Right kidney (tissue), 1 donor: ENCODE measurements at regions not wholly inside any gene's neighbourhood (a gene's known extent, or its start where the extent isn't known, plus 50 kb on each side); places are given as distances from the start of the nearest gene placed in this dataset.
A peak's percentile ranks its signal among the peaks of the same experiment; 100 is the strongest.

Experiments
- DNase-seq: peaks from one replicate; pipeline ENCODE4 v3.0.0-alpha.2; 2016

DNA sequence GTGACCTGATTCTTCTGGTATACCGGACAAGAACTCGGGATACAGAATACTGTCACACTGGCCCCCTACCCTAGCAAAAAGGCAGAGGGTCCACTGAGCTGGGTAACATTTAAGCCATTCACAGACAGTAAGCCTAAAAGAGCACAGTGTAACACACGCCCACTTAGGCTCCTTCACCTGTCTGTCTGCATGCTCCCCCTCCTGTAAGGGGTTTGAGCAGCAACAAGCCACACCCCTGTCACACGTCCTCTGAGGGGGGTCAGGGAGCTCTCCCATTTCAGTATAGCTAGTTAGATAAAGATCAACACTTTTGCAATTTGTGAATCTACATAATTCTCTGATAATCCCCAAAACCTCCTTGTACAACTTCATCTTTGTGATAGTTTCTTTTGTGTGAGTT, 586.3 kb upstream of the LMCD1 start:
- no peak for DNase-seq

DNA sequence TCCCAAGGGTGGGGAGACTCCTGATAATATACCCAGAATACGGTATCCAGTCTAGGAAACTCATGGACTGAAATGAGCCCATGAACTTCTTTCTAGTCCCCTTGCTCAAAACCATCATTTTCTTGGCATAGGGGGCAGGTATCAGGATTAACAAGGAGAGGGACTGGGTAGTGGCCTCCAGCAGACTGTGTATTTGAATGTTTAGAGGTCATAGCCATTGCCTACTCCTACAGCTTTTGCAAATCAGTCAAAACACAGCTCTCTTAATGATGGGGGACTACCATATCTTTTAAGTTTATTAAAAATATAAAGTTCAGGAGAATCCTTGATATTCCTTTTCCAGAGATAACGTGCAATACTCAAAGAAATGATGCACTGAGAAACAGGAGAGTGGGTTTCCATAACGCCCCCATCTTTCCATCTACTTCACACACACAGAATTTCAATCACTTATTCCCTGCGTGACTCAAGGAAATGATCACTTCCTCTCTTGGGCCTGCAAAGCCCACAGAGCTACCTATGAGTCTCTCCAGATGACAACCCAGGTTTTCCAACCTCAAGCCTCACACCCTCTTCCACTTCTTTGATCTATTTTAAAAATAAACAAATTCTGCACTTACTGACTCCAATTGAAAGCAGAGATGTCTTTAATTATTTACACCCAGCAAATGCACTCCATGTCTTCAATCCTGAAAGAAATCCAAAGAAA, 584.0 kb upstream of the LMCD1 start:
- DNase-seq: no peak

DNA sequence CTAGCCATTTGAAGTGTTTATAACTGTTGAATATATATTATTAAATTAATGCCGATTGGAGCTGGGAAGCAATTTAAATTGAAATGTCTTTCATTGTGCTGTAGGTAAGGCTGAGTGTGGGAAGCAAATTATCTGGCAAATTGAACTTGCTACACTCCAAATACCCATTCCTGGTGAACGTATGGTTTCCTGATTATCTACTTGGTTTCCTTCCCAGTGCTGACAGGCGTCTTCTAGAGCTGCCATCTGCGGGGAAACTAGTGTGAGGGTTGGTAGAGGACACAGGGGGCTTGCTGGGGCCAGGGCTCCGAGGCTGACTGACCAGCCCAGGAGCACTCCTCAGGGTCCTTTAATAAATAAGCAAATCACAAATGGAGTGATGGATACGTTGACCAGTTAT, 581.4 kb upstream of the LMCD1 start:
- no peak for DNase-seq

DNA sequence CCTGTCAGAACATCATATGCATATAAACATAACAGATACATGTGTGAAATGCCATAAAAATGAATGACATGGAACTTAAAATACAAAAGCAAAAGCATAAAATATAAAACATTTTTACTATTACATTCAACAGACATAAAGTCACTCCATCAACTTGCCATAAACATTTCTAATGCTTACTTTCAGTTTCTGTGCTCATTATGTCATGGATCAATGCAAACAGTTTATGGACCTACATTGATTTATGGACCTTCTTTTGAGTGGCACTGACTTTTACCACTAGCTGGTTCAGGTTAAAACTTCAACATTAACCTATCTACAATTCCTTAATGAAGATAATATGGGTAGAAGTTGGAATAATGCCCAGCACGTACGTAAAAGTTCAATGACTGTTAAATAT, 577.4 kb upstream of the LMCD1 start:
- DNase-seq: no peak

DNA sequence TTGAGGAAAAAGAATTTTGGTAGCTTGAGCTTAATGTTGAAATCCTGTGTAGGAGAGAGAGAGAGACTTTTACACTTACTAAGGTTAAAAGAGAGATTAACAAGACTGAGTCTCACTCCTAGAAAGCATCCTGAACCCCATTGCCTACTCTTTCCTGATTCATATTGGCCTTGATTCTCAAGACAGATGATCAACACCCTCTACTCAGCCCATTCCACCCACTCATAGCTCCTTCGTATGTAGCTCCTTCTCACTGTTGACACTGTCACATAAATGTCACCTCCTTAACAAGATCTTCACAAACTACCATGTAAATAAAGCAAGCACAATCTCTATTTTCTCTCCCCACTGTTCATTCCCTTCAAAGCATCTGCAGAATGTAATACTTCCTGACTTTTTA, 574.6 kb upstream of the LMCD1 start:
- no peak for DNase-seq

DNA sequence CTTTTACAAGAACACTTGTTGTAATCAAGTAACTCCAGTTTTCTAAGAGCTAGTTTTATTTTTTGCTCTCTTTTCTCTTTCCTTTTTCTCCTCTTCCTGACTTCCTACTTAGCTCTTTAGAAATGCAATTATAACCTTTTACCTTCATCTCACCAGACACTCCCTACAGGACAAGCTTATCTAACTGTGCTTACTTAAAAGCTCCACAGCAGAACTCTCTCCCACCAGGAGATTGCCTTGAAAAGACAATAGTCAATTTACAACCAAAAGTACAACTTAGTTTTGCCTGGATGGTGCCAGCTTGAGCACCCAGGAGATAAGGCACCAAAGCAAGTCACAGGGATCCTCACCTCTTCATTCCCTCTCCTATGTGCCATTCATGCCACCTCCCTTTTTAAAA, 573.8 kb upstream of the LMCD1 start:
- DNase-seq: no peak

DNA sequence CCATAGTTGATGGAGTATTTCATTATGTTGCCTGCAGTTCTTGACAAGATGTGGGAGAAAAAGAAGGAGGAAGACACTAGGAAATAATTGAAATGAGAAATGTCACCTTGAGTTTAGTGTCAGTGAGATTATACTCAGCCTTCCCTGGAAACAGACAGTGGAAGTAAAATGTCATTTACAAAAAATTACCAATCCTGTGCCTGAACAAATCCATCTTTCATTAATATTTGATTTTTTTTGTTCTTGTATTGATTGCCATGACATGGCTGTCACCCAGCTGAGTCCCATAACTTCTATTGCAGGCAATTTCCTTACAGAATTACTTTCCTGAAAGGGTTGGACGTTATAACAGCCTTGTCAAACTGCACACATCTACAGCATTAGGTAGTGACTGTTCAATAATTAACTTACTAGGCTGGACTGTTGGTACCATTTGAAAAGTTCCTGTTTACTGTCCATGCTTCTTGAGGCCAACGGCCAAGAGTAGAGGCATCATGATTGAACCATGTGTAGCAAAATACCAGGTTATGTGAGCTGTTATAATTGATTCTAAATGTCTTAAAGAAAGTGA, 572.2 kb upstream of the LMCD1 start:
- DNase-seq: no peak

DNA sequence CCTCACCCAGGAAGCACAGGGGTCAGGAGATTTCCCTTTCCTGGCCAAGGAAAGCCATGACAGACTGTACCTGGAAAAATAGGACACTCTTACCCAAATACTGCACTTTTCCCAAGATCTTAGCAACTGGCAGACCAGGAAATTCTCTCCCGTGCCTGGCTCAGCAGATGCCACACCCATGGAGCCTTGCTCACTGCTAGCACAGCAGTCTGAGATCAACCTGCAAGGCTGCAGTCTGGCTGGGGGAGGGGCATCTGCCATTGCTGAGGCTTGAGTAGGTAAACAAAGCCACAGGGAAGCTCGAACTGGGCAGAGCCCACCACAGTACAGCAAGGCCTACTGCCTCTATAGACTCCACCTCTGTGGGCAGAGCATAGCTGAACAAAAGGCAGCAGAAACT, 567.3 kb upstream of the LMCD1 start:
- DNase-seq: no peak

DNA sequence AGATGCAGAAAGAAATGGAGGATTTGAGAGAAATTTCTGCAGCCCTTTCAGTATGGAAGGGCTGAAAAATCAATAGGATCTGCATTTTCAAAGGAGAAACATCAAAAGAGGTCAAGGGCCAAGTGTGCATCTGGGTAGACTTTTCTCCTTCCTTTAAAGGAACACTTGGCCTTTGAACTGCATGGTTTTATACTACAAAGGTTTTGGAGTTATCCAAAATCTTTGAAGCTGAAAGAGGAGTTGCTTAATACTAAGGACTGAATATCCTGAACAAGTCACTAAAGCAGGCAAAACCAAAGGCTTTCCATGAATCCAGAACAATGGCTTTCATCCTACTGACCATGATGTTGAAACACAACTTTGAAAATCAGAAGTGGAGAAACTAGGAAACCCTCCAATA, 553.7 kb upstream of the LMCD1 start:
- no peak for DNase-seq

DNA sequence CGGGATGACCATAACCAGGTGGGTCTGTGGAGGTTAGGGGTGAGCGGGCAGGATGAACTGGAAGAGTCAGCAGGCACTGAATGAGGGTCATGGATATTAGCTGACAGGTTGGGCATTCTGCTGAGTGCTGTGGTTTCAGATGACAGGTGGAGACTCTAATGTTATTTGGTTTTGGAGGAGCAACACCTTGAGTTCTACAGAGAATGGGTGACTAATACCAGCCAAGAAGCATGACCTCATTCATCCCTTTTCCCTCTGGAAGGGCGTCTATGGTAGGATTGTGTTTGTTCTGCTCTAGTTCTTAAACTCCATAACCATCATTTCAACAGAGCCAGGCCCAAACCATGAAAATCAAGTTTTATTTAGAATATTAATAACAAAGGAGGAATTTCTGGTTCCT, 550.7 kb upstream of the LMCD1 start:
- no peak for DNase-seq

DNA sequence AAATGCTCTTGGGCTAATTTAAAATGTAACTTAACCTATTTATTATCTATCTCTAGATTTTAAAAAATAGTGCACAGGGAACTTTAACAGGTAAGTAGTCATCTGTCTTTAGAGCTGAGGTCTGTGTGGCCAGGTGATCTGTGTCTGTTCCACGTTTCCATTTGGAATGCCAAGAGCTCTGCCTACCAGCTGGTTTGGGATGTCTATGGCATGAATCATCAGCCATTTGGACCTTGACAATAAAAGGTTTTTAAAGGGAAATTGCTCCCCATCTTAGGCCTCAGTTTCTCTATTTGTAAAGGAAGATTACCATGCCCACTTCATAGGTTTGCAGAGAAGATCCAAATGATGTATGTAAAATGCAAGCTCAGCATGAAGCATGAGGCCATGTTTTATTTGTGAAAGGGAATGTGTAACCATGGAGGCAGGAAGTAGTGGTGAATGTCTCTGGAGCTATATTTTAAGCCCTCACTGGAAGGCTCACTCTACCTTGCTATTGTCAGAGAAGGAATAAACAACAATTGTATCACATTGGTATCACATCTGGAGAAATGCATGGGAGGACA, 548.1 kb upstream of the LMCD1 start:
- no peak for DNase-seq

DNA sequence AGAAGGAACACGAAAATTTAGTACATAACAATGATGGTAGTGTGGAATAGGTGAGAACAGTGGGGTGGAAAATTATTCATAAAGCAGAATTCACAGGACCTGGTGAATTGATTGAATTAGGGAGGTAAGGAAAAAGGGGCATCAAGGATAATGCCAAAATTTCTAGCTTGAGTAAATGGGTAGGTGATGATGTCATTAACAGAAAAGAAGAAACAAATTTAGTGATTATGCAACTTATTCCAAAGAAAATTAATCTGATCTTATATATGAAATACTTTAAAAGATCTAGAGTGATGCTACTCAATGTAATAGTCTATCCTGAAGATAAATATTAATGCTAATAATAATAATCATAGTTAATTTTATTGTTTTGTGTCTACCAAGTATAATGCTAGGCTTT, 544.6 kb upstream of the LMCD1 start:
- no peak for DNase-seq

DNA sequence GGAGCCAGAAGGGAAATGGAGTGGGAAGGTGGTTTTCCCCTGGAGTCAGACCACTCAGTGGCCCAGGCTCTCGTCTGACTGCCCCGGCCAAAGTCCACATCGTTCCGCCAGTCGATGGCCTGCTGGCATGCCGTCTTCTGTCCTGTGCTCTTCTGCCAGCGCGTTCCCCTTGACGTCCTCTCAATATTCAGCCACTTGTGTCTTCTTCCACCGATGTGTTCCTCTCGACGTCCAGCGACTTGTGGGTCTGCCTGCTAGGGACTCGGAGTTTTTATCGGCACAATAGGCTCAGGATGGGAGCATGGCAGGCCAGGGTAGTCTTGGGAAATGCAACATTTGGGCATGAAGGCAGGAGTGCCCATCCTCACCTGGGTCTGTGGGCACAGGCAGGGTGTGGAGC, 542.5 kb upstream of the LMCD1 start:
- no peak for DNase-seq

DNA sequence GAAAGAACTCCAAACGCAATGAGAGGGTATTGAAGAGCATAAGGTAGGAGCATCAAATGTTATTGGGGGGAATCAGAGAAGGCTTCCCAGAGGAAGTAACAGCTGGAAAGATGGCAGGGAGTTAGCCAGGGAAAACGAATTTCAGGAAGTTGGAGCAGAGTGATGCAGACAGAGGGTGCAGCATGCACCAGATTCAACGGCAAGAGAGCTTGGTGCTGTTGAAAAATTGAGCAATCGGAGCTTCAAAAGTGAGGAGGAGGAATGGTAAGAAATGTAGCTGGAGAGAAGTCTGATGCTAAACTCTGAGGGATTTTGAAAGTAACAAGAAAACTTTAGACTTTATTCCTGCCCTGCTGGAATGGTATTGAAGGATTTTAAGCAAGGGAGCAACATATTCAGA, 541.0 kb upstream of the LMCD1 start:
- DNase-seq: no peak

DNA sequence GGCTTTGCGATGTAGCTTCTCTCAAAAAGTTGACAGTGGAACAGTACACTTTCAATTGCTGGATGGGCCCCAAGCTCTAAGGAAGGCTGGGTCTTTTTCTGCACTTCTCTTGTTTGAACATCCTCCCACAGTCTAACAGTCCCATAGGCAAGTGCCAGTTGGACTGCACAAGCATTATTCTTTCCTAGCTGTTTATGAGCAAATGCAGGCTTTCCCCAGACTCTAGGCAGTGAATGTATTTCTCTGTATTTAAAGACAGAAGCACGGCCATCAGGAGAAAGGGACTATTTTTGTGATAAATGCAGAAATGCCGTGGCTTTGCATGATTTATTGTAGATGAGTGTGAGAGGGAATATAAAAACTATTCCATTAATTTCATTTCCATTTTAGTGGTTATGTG, 539.3 kb upstream of the LMCD1 start:
- no peak for DNase-seq

DNA sequence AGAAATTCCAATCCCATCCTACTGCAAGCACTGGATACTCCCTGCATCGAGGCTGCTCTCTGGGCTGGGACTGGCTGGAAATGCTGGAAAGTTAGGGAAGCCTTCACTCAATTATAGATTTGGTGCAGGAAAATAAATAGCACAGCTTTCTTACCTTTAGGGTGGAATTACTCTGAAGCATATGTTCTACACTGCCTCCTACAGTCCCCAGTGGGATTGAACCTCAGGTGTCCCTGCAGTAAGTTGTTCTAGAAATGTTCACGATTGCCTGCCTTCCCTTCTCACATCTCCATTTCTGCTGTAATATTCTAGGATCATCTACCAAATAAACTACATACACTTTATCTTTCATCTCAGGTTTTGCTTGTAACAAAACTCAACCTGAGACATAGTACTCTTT, 536.7 kb upstream of the LMCD1 start:
- DNase-seq: no peak

DNA sequence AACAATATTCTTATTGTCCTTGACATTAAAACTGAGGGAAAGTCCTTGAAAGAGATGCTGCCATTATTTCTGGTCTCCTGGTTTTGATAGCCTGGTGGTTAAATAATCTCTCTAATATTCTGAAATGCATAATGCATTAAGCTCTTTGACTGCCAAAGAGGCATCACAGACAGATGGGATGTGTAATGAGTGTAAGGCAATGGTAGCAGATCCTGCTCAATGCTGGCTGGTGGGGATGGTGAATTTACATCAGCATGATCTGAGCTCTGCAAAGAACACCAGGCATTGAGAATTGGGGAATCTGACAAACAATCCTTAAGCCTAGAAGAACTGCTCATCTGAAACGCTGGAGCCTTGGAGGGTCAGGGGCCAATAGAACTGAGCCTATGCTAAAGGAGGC, 528.6 kb upstream of the LMCD1 start:
- DNase-seq: no peak

DNA sequence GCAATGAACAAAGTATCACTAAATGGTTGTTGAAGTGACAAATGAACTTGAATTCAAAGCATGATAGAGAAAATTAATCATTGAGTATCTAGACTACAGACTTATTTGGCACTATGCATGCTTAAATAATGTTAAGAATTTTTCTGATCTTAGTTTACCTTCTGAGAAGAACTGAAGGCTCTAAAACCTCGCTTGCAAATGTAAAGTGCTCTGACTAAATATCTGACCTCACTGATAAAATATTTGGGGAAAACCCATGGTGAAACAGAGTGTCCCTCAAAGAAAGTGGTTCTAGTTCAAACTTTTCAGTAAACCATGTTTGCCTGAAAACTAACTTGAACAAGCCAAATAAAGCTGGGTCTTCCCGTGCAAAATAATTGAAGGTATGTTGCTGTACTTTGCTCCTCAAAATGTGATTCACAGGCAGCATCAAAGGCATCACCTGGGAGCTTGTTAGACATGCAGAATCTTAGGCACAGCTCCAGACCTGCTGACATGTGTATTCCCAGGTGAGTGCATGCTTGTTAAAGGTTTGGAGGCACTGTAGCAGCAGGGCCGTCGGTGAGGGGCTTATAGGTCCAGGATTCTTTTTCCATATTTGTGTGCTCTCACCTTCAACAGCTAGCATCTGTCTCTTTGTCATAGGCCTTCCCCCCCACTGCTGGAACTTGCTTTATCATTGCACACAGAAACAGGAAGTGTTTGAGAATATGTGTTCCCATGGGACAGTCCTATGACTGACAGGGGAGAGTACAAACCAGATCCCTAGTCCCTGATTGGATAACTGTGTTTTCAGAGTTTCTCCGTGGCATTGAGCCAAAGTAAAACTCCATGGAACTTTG, 524.2 kb upstream of the LMCD1 start:
- no peak for DNase-seq

DNA sequence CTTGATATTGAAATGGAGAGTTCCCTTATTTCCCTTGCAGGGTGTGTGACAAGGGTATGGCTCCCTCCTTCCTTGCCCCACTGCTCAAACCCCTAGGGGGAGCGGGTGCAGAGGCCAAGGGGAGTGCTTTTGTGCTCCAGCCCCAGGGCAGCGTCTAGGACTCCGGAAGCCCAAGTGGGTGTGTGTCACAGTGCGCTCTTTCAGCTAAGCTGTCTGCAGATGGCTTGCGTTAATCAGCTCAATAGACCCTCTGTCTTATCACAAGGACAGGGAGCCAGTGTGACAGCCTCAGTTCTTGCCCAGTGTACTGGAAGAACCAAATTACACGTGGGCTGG, 523.6 kb upstream of the LMCD1 start:
- DNase-seq: peak; percentile 17

DNA sequence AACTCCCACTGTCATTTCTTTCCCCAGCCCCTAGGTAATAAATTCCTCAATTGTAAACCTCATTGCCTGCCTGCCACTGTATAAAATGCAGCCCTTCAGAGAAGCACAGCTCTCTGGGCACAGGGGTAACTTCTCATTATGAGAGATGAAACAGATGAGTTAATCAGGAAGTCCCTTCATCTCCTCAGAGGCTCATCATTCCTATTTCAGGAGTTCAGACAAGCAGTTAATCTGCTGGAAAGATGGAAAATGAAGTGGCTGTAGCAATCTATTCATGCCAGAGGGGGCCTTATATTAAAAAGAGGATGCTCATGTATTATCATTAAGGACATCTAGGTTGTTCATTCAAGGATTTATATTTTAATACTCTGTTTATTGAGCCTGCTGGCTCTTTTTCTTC, 519.5 kb upstream of the LMCD1 start:
- DNase-seq: no peak

DNA sequence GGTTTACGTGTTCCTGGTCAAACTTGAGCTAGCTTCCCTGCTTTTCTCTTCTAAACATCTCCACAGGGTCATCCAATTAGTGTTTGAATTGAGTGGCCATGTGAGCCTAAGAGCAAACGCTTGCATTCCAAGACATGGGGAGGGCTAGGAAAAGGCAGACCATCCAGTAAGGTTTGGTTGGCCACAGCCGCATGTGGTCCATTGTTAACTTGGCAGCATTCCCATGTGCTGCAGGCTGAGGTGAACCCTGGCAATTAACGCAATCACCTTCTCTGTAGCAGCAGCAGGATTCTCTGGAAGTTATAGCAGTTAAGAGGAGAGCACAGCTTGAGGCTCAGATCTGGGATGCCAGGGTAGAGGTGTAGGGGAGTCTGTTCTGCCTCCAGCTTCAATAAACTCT, 502.2 kb upstream of the LMCD1 start:
- DNase-seq: no peak

DNA sequence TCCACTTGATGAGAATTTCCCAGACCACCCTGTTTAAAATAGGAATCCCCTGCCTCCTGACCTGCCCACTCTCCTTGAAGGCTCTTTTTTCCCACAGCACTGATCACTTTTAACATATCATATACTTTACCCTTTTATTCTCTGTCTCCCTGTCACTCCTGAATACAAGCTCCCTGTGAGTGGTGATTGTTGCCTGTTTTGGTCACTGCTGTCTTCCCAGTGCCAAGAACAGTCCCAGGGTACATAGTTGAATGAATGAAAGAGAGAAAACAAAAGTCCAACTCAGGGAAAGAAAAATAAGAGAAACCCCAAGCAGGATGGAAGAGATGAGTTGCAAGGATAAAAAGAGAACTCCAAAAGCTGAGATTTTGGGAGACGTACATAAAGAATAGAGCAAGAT, 500.3 kb upstream of the LMCD1 start:
- no peak for DNase-seq

DNA sequence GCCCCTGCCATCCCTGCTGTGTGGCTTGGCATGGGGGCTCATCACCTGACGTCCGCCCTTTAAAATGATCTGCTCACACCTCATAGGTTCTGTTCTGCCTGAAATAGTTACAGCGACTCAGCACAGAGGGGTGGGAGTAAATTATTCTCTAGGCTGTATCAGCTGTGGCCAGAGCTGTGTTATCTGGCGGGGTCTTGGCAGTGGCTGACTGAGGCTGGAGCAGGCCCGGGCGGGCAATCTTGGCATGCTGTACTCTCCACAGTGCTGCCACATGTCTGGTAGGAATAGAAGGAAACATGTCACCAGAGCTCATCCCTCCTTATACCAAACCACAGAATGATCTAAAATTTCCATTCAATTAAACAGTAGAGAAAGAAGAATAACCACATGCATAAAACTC, 499.9 kb upstream of the LMCD1 start:
- no peak for DNase-seq

DNA sequence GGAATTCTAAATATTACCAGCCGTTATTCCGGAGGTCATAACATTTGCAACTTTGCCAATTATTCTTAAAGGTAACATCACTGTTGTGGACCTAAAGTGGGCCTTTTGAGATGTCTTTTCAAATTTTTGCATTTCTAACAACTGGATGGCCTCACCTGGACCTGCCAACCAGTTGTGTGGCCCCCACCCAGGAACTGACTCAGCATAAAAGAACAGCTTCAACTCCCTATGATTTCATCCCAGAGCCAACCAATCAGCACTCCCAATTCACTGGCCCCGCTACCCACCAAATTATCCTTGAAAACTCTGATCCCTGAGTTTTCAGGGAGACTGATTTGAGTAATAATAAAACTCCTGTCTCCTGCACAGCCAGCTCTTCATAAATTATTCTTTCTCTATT, 489.7 kb upstream of the LMCD1 start:
- DNase-seq: no peak
